ENCODE measurements at regions not wholly inside any gene's neighbourhood (a gene's known extent, or its start where the extent isn't known, plus 50 kb on each side); places are given as distances from the start of the nearest gene placed in this dataset.

GRCh38 chr7:17432793-17433192 is 134.3 kb downstream of the AHR start:
- TF ChIP-seq SPI1 (IDR thresholded peaks at IDR 0.05; ENCODE audit: low read depth, low read length) (no peak), POLR2AphosphoS5 (IDR thresholded peaks at IDR 0.05; ENCODE audit: low read depth, low read length) (no peak)
